GM19324 (cell line): ENCODE measurements at regions not wholly inside any gene's neighbourhood (a gene's known extent, or its start where the extent isn't known, plus 50 kb on each side); places are given as distances from the start of the nearest gene placed in this dataset.

Source experiments
- ATAC-seq: cut with Tn5 transposase; IDR thresholded peaks from one replicate; pipeline ENCODE4 v1.9.1; 2021; ENCODE audit warnings: mild to moderate bottlenecking, moderate library complexity; ENCODE audit not compliant: unreplicated experiment, low FRiP score

GRCh38 chr11:116112087-116112935 lies 608.1 kb upstream of the CADM1 start:
- ATAC-seq, result no peak

GRCh38 chr11:116111546-116111945 lies 607.3 kb upstream of the CADM1 start:
- no peak for ATAC-seq

- ATAC-seq, result no peak
Observed at GRCh38 chr11:116110802-116111201, 606.6 kb upstream of the CADM1 start.

- ATAC-seq, result no peak
Observed at GRCh38 chr11:116110356-116110755, 606.1 kb upstream of the CADM1 start.

GRCh38 chr11:116109228-116109627 lies 605.0 kb upstream of the CADM1 start:
- no peak for ATAC-seq

- ATAC-seq, result no peak
Observed at GRCh38 chr11:116108161-116108560, 603.9 kb upstream of the CADM1 start.

- ATAC-seq, result no peak
Observed at GRCh38 chr11:116107229-116107628, 603.0 kb upstream of the CADM1 start.

GRCh38 chr11:116104498-116105174 lies 600.4 kb upstream of the CADM1 start:
- ATAC-seq, result no peak

GRCh38 chr11:116101902-116102301 lies 597.7 kb upstream of the CADM1 start:
- ATAC-seq, result no peak

- no peak for ATAC-seq
Observed at GRCh38 chr11:116100016-116100415, 595.8 kb upstream of the CADM1 start.

- no peak for ATAC-seq
Observed at GRCh38 chr11:116099541-116099940, 595.3 kb upstream of the CADM1 start.

- no peak for ATAC-seq
Observed at GRCh38 chr11:116096272-116096995, 592.2 kb upstream of the CADM1 start.

- ATAC-seq, result no peak
Observed at GRCh38 chr11:116093481-116094270, 589.5 kb upstream of the CADM1 start.

- no peak for ATAC-seq
Observed at GRCh38 chr11:116093065-116093464, 588.9 kb upstream of the CADM1 start.

GRCh38 chr11:116086426-116086825 lies 582.2 kb upstream of the CADM1 start:
- no peak for ATAC-seq

GRCh38 chr11:116085031-116085635 lies 580.9 kb upstream of the CADM1 start:
- no peak for ATAC-seq

- no peak for ATAC-seq
Observed at GRCh38 chr11:116084511-116084910, 580.3 kb upstream of the CADM1 start.

GRCh38 chr11:116082256-116082655 lies 578.0 kb upstream of the CADM1 start:
- no peak for ATAC-seq

- no peak for ATAC-seq
Observed at GRCh38 chr11:116079580-116079979, 575.4 kb upstream of the CADM1 start.

GRCh38 chr11:116078101-116078591 lies 573.9 kb upstream of the CADM1 start:
- ATAC-seq, result no peak
